C4-2B (cell line): ENCODE measurements at regions not wholly inside any gene's neighbourhood (a gene's known extent, or its start where the extent isn't known, plus 50 kb on each side); places are given as distances from the start of the nearest gene placed in this dataset.

ENCODE experiments used
- CTCF ChIP-seq: fragments of 450-650 bp; conservative IDR thresholded peaks from 2 replicates; pipeline ENCODE4 v1.5.1; 2017; ENCODE audit warnings: mild to moderate bottlenecking
- ZFX ChIP-seq: fragments of 450-650 bp; IDR thresholded peaks from 2 replicates; pipeline ENCODE4 v1.6.1; 2017

GRCh38 chr4:66829310-66829709 lies 716.0 kb downstream of the CENPC start:
- no peak for TF ChIP-seq CTCF
- no peak for TF ChIP-seq ZFX
